ENCODE measurements at regions not wholly inside any gene's neighbourhood (a gene's known extent, or its start where the extent isn't known, plus 50 kb on each side); places are given as distances from the start of the nearest gene placed in this dataset.
"Not testable (repeated sequence)": the region's sequence is repeated elsewhere in the genome, so short reads cannot be mapped to it uniquely, and the experiment has no call there.

DNA sequence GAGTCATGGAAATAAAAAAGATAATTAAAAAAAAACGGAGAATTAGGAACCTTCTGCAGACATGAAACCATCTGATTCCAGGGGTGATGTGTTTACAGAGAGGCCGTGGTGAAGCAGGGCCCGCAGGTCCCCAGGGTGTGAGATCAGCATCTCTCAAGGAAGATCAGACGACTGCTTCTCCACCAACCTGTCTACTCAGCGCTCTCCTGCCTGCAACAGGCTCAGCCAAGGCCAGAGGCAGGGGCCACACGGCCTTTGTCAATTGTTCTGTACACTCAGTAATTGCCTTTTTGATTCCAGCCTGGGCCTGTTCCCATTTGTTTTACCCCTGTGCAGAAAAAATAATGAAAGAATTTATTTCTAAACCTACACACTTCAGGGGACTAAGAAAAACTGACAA lies 124.6 kb downstream of the NXPE2 start:
- DNase-seq (ENCODE audit: low read depth in 2 of 2), result no peak

DNA sequence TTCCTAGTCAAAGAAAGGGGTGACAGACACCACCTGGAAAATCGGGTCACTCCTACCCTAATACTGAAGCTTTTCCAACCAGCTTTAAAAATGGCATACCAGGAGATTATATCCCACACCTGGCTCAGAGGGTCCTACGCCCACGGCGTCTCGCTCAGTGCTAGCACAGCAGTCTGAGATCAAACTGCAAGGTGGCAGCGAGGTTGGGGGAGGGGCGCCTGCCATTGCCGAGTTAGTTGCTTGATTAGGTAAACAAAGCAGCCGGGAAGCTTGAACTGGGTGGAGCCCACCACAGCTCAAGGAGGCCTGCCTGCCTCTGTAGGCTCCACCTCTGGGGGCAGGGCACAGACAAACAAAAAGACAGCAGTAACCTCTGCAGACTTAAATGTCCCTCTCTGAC lies 127.1 kb downstream of the NXPE2 start:
- not testable (repeated sequence) for DNase-seq (ENCODE audit: low read depth in 2 of 2)

DNA sequence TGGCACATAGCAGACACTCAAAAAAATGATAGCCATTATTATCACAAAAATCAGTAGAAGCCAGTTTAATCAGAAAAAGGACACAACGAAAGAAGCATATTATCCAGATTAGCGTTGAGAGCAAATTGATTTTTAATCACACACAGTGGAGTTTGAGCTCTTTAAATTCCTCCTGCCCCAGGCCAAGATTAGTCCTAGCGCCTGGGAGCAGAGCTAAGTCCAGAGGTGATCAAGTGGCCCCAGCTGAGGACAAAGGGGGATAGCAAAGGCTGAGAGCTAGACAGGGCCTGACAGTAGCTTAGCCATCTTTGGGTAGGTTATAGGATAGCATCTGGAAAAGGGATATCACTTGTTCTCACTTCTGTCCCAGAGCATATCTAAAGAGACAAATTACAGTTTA lies 133.6 kb downstream of the NXPE2 start:
- DNase-seq (ENCODE audit: low read depth in 2 of 2), result no peak

DNA sequence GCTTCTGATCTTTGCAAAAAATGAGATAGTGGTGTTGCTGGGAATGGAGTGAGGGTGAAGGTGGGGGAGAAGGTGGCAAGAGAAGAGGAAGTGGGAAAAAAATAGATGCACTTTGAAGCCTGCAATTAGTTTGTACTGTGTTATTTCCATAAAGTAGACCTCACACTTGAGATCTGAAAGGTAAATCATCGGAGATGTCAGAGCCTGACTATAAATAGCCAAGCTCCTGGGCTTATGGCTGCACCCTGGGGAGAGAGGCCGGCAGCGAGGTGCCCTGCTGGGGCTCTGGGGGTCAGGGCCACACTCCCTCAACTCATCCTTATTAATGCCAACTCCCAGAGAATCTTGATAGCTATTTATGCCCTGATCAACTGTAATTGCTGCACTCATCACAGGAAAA lies 134.4 kb downstream of the NXPE2 start:
- no peak for DNase-seq (ENCODE audit: low read depth in 2 of 2)

GRCh38 chr11:114813189-114813718 lies 134.9 kb downstream of the NXPE2 start:
- no peak for DNase-seq (ENCODE audit: low read depth in 2 of 2)

- DNase-seq (ENCODE audit: low read depth in 2 of 2), result no peak
Measured at GRCh38 chr11:114815176-114815575, 136.8 kb downstream of the NXPE2 start.

DNA sequence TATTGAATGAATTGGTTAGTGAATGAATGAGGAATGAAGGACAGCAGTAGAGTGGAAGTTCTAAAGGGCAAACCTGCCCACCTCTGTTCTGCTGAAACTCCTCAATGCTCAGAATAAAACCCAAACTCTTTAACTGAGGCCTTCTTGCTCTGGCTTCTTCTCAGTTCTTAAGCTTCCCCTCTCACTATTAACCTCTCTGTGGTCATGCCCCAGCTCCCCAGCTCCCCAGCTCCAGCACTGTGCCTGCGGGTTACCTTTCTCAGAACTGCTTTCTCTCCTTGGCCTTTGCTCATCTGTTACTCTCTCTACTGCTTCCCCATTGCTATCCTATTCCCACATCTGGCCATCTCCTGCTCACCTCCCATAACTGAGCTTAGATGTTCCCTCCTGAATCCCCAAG lies 137.4 kb downstream of the NXPE2 start:
- DNase-seq (ENCODE audit: low read depth in 2 of 2), result no peak

- no peak for DNase-seq (ENCODE audit: low read depth in 2 of 2)
Measured at GRCh38 chr11:114816791-114817190, 138.5 kb downstream of the NXPE2 start.

DNA sequence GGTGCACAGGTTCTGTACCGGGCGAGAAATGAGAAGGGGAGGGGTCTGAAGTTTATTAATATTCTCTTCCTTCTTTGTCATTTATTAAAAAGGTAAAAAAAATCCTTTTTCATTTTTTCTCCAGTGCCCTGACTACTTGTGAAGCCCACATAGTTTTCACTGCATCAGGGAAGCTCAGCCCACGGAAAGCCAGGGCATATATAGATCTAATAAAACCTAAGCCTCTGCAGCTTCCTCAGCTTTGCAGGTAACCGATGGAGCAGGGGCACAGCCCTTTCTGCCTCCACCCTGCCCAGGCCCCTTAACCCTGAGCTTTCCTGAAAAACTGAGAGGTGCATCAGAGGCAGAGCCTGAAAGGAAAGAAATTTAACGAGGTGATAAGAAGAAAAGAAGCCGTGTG lies 140.1 kb downstream of the NXPE2 start:
- no peak for DNase-seq (ENCODE audit: low read depth in 2 of 2)

GRCh38 chr11:114819028-114819427 lies 140.7 kb downstream of the NXPE2 start:
- no peak for DNase-seq (ENCODE audit: low read depth in 2 of 2)

DNA sequence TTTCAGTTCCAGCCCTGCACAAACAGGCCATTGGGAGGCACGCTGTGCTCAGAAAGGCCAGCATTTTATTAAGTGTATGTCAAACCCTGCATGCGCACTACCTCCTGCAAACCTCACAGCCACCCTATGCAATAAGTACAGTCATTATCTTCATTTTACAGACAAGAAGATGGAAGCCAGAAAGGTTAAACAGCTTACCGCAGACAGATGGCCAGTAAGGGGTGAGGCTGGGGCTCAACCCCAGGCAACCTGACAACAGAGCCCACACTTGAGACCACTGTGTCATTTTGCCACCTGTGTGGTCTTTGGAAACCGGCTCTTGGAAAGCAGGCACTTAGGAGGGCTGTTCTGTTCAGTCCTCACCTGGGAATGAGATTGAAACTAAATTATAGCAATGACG lies 142.3 kb downstream of the NXPE2 start:
- no peak for DNase-seq (ENCODE audit: low read depth in 2 of 2)

DNA sequence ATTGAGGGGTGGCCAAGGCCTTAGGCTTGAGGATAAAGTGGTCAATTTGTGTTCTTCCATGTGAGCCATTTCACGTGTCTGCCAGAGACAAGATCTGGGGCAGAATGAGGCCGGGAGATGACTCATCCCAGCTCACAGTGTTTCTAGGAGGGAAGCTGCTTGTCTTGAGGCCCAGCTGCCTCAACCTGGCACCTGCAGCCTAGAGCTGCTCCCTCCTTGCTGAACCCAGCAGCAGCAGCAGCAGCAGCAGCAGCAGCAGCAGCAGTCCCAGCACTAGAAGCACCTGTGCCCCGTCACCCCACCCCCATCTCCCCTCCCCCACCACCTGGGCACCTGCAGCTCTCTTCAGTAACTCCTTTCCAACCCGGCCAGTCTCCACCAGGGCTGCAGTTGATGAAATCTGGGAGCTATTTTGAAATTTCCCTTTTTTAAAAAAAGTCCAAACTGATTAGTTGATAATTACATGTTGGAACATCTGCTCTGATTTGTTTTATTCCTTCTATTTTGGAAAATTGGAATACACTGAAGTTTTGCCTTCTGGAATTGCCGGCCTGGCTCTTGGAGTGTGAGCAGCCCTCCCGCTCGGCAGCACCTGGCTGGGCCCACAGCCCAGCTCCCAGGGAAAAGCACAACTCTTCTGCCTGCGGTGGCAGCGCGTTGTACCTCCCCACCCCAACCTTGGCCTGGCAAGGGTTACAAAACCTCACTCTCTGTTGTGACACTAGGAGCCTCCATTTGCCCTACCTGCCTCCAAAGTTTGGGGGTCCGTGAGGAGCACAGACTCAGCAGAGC lies 143.5 kb downstream of the NXPE2 start:
- no peak for DNase-seq (ENCODE audit: low read depth in 2 of 2)

- no peak for DNase-seq (ENCODE audit: low read depth in 2 of 2)
Measured at GRCh38 chr11:114826910-114827442, 148.6 kb downstream of the NXPE2 start.

GRCh38 chr11:114827736-114828135 lies 149.4 kb downstream of the NXPE2 start:
- DNase-seq (ENCODE audit: low read depth in 2 of 2), result no peak

- no peak for DNase-seq (ENCODE audit: low read depth in 2 of 2)
Measured at GRCh38 chr11:114832532-114833125, 154.3 kb downstream of the NXPE2 start.

DNA sequence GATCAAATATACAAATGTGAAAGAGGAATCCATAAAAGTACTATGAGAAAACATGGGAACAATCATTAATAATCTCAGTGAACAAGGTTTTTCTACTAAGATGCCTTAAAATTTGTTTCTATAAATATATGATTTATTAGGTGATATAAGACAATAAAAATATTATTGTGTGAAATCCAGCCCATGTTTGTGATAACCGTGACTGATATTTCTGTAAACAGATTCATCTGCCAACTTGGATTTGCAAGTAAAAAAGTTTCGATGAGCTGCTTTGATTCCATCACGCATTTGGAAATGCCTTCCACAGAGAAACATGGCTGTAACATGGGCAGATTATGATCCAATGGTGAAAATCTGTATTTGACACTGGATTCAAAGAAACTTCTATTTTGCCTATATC lies 157.8 kb downstream of the NXPE2 start:
- no peak for DNase-seq (ENCODE audit: low read depth in 2 of 2)

GRCh38 chr11:114844896-114845295 lies 166.6 kb downstream of the NXPE2 start:
- no peak for DNase-seq (ENCODE audit: low read depth in 2 of 2)

- DNase-seq (ENCODE audit: low read depth in 2 of 2), result no peak
Measured at GRCh38 chr11:114845766-114846415, 167.6 kb downstream of the NXPE2 start.

DNA sequence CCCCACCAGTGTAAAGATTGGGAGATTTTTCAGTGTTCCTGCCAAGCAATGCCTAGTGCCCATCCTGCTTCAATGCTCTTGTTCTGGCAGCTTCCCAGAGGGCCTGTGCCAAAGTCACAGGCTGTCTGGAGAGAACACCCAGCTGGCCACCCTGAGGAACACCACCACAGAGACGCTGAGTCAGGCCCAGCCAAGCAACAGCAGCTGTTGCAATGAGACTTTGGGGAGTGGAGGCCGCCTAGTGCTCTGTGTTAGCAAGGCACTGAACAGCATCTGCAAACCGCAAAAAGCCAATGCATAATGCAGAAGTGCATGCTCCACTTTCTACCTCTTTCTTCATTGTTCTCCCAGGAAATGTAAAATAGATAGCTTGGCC lies 168.1 kb downstream of the NXPE2 start:
- DNase-seq (ENCODE audit: low read depth in 2 of 2), result no peak

DNA sequence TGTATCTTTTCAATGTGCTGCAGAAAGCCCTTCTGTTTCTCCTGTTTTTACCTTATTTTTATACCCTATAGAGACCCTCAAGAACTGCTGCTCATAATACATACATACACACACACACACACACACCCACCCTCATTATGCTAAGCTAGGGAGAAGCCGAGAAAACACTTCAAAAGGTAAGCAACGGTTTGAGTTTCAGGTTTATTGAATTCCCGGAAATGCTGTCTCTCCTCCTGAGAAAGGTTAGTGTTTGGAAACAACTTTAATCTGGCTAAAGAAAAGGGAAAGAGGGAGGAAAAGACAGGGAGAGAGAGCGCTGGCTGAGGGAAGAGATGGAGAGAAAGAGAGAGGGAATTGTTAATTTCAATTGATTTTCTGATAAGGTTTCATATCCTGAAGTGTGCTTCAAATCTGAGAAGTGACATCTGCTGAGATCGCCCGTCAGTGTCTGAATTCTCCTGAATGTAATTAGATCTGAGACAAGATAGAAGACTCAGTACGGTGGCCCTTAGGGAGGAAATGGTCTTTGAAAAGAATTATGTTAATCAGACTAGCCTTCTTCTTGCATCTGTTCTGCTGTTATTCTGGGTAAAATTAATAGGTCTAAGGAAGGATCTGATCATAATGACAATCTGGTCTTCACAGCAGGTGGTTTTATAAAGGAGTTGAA lies 169.1 kb downstream of the NXPE2 start:
- DNase-seq (ENCODE audit: low read depth in 2 of 2), result no peak

GRCh38 chr11:114848027-114848426 lies 169.7 kb downstream of the NXPE2 start:
- DNase-seq (ENCODE audit: low read depth in 2 of 2), result no peak

DNA sequence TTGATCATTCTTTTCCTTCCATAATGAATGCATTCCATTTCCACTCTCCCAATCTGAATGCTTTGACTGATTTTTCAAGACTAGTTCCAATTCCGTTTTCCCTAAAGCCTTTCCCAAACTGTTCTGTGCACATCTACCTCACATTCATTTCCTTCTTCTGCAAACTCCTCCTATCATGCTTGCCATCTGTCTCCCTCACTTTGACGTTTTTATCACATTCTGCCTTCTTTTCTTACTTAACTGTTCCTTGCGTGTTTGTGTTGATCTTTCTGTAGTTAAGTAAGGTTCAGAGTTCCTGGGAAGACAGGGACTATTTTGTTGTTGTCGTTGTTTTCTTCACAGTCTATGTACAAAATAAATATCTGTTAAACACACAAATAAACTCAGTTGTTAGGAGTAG lies 179.0 kb downstream of the NXPE2 start:
- no peak for DNase-seq (ENCODE audit: low read depth in 2 of 2)

Data from dermis microvascular lymphatic vessel endothelial cell (primary cell).